ENCODE measurements at regions not wholly inside any gene's neighbourhood (a gene's known extent, or its start where the extent isn't known, plus 50 kb on each side); places are given as distances from the start of the nearest gene placed in this dataset.

DNA sequence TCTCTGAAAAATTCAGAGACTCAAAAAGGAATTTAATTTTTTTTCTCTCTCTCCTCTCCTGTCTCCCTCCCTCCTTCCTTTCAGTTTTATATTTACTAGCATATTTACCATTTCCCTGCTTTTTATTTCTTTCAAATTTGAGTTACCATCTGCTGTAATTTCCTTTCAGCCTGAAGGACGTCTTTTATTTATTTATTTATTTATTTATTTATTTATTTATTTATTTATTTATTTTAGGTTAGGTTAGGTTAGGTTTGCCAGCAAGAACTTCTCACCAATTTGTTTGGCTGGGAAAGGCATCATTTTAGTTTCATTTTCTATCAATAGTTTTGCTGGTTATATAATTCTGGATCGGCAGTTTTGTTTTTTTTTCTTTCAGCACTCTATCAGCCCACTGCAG lies 231.7 kb upstream of the ZRANB2 start:
- Histone ChIP-seq H3K4me3 (no peak overlapping the region), H3K27me3 (no peaks in the 10 kb centered on the region), H3K9me3 (no peaks in the 10 kb centered on the region), H3K4me1 (no peaks in the 10 kb centered on the region), H3K36me3 (no peaks in the 10 kb centered on the region), H3K27ac (no peak overlapping the region)
- DNase-seq = no peak
- TF ChIP-seq, protein P1, sequence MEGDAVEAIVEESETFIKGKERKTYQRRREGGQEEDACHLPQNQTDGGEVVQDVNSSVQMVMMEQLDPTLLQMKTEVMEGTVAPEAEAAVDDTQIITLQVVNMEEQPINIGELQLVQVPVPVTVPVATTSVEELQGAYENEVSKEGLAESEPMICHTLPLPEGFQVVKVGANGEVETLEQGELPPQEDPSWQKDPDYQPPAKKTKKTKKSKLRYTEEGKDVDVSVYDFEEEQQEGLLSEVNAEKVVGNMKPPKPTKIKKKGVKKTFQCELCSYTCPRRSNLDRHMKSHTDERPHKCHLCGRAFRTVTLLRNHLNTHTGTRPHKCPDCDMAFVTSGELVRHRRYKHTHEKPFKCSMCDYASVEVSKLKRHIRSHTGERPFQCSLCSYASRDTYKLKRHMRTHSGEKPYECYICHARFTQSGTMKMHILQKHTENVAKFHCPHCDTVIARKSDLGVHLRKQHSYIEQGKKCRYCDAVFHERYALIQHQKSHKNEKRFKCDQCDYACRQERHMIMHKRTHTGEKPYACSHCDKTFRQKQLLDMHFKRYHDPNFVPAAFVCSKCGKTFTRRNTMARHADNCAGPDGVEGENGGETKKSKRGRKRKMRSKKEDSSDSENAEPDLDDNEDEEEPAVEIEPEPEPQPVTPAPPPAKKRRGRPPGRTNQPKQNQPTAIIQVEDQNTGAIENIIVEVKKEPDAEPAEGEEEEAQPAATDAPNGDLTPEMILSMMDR (IDR thresholded peaks at IDR 0.05) = no peak
- ATAC-seq = no peak
- intact Hi-C loops (cut with DNase I) = no loop called here

DNA sequence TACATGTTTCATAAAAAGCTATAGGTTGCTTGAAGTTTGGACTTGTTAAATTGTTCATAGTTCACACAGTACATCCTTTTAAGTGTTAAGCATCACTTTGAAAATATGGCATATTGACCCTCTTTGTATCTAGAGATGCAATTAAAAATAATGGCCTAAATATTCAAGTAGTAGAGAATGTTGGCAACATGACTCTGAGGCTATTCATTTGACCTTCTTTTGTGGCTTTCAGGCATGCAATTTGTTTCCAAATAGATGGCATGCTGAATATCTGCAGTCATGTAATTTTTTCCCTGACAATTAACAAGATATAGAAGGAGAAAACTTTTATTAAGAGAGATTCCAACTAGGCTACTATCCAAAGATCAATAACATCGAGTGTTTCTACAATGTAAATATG lies 230.5 kb upstream of the ZRANB2 start:
- no peaks in the 10 kb centered on the region for H3K36me3 ChIP-seq
- no peaks in the 10 kb centered on the region for H3K4me1 ChIP-seq
- H3K9me3 ChIP-seq = no peaks in the 10 kb centered on the region
- no peak overlapping the region for H3K27ac ChIP-seq
- ATAC-seq (no peak), DNase-seq (no peak)
- TF ChIP-seq, protein P1 (IDR thresholded peaks at IDR 0.05) = no peak
- intact Hi-C loops (cut with DNase I) = no loop called here
- H3K4me3 ChIP-seq = no peak overlapping the region
- no peaks in the 10 kb centered on the region for H3K27me3 ChIP-seq

DNA sequence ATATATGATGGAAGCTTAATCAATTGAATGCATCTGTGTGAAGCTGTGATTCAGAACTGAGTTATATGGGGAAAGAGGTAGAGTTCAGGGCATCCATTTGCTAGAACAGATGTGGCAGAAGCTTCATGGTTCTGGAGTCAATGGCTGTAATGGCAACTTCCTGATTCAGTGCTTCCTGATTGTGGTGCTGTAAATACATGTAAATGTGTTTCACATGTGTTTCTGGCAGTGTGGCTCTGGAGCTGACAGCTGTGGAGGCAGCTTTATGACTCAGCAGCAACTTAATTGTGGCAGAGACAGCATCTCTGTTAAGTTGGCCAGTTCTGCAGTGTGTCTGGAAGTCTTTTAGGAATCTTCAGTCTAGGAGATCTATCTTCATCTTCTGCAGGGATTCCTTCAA lies 226.6 kb upstream of the ZRANB2 start:
- no peaks in the 10 kb centered on the region for H3K36me3 ChIP-seq
- intact Hi-C loops (cut with DNase I) = no loop called here
- H3K9me3 ChIP-seq = no peaks in the 10 kb centered on the region
- no peak overlapping the region for H3K4me3 ChIP-seq
- H3K27ac ChIP-seq = no peak overlapping the region
- DNase-seq = no peak
- H3K27me3 ChIP-seq = no peaks in the 10 kb centered on the region
- ATAC-seq = no peak
- TF ChIP-seq, protein P1 (IDR thresholded peaks at IDR 0.05) = no peak
- no peaks in the 10 kb centered on the region for H3K4me1 ChIP-seq

DNA sequence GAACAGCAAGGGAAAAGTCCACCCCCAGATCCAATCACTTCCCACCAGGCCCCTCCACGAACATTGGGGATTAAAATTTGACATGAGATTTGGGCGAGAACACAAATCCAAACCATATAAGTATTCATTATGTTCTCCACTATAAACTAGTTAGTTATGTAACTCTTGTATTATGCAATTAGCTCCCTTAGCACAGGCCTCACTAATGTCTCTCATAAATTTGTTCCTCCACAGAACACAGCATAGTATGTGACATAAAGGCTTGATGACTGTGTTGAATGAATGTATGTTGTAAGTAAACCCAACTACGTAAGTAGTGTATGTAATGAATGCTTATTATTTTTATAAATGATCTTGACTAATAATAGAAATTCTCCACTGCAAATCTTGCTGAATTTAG lies 223.3 kb upstream of the ZRANB2 start:
- peak; percentile 51 for ATAC-seq
- intact Hi-C loops (cut with DNase I) = no loop called here
- H3K36me3 ChIP-seq = no peaks in the 10 kb centered on the region

DNA sequence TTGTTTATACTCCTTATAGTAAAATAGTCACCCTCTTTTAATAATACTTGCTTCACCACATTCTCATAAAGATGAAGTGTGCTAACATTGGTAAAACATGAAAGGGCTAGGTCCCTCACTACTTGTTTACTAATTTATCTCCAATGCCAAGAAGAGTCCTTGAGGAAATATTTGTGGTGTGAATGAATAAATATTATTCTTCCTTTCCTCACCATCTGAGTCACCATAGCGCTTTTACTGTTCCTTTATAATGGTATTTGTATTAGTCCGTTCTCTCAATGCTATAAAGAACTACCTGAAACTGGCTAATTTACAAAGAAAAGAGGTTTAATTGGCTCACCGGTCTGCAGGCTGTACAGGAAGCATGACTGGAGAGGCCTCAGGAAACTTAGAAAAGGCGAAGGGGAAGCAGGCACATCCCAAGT lies 222.8 kb upstream of the ZRANB2 start:
- Histone ChIP-seq H3K36me3 (no peaks in the 10 kb centered on the region), H3K27me3 (no peaks in the 10 kb centered on the region), H3K9me3 (no peaks in the 10 kb centered on the region), H3K4me3 (no peak overlapping the region), H3K4me1 (no peaks in the 10 kb centered on the region), H3K27ac (no peak overlapping the region)
- TF ChIP-seq, protein P1 (IDR thresholded peaks at IDR 0.05) = no peak
- intact Hi-C loops (cut with DNase I) = no loop called here
- DNase-seq = no peak
- ATAC-seq = peak; percentile 94

More for the DNA sequence above, 223.3 kb upstream of the ZRANB2 start:
- Histone ChIP-seq H3K27me3 (no peaks in the 10 kb centered on the region), H3K4me3 (no peak overlapping the region), H3K4me1 (no peaks in the 10 kb centered on the region), H3K27ac (no peak overlapping the region), H3K9me3 (no peaks in the 10 kb centered on the region)
- TF ChIP-seq, protein P1 (IDR thresholded peaks at IDR 0.05) = no peak
- DNase-seq = no peak

DNA sequence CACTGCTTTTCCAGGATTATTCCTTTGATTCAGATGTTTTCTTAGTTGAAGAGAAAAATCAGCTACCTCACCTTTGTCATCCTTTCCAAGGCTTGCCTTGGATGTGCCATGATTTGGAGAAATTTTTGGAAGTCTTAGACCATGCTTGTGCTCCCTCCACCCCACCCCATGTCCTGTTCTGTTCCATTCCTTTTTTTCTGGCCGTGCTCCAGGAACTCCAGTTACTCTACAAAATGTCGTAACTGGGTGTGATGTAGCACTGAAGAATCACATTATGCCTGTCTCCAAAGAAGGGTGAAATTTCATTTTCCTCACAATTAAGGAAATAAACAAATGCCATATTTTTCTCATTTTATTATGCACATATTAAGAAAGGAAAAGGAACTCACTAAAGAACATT lies 217.8 kb upstream of the ZRANB2 start:
- Histone ChIP-seq H3K36me3 (no peaks in the 10 kb centered on the region), H3K27ac (no peak overlapping the region), H3K4me1 (no peaks in the 10 kb centered on the region), H3K9me3 (no peaks in the 10 kb centered on the region), H3K27me3 (no peaks in the 10 kb centered on the region), H3K4me3 (no peak overlapping the region)
- TF ChIP-seq, protein P1 (IDR thresholded peaks at IDR 0.05) = no peak
- no peak for DNase-seq
- intact Hi-C loops (cut with DNase I) = no loop called here
- no peak for ATAC-seq
